Limb (tissue), 2 donors: ENCODE measurements at regions not wholly inside any gene's neighbourhood (a gene's known extent, or its start where the extent isn't known, plus 50 kb on each side); places are given as distances from the start of the nearest gene placed in this dataset.
"Not testable (repeated sequence)": the region's sequence is repeated elsewhere in the genome, so short reads cannot be mapped to it uniquely, and the experiment has no call there.

Experiments
- DNase-seq, 2 donors: peaks; one replicate each; pipeline ENCODE4 v3.0.0-alpha.2; 2016; ENCODE audit errors: extremely low spot score in 2 of 2

- no peak for DNase-seq
These were observed 1030.4 kb downstream of the TMEM121 start for GRCh38 chr14:106556665-106557289.

- no peak for DNase-seq
These were observed 1036.1 kb downstream of the TMEM121 start for GRCh38 chr14:106562451-106562850.

- no peak for DNase-seq
These were observed 1037.8 kb downstream of the TMEM121 start for GRCh38 chr14:106564058-106564643.

- no peak for DNase-seq
These were observed 1052.1 kb downstream of the TMEM121 start for GRCh38 chr14:106578481-106578880.

- DNase-seq = no peak
These were observed 1052.7 kb downstream of the TMEM121 start for GRCh38 chr14:106579084-106579483.

- DNase-seq = no peak
These were observed 1059.3 kb downstream of the TMEM121 start for GRCh38 chr14:106585692-106586091.

GRCh38 chr14:106586098-106586704, 1059.8 kb downstream of the TMEM121 start:
- no peak for DNase-seq

GRCh38 chr14:106591539-106591938, 1065.2 kb downstream of the TMEM121 start:
- not testable (repeated sequence) for DNase-seq

GRCh38 chr14:106592115-106592852, 1065.9 kb downstream of the TMEM121 start:
- DNase-seq = not testable (repeated sequence)

- no peak for DNase-seq
These were observed 1072.8 kb downstream of the TMEM121 start for GRCh38 chr14:106599209-106599608.

GRCh38 chr14:106605548-106606448, 1079.4 kb downstream of the TMEM121 start:
- DNase-seq = no peak

- no peak for DNase-seq
These were observed 1080.6 kb downstream of the TMEM121 start for GRCh38 chr14:106606936-106607335.

GRCh38 chr14:106610691-106611090, 1084.3 kb downstream of the TMEM121 start:
- no peak for DNase-seq

GRCh38 chr14:106613256-106613655, 1086.9 kb downstream of the TMEM121 start:
- no peak for DNase-seq

- not testable (repeated sequence) for DNase-seq
These were observed 1092.1 kb downstream of the TMEM121 start for GRCh38 chr14:106618471-106618951.

GRCh38 chr14:106619606-106620005, 1093.2 kb downstream of the TMEM121 start:
- DNase-seq = no peak

GRCh38 chr14:106620368-106620767, 1094.0 kb downstream of the TMEM121 start:
- no peak for DNase-seq

GRCh38 chr14:106622200-106622745, 1095.9 kb downstream of the TMEM121 start:
- DNase-seq = no peak

GRCh38 chr14:106625186-106625585, 1098.8 kb downstream of the TMEM121 start:
- DNase-seq = no peak

- DNase-seq = not testable (repeated sequence)
These were observed 1100.1 kb downstream of the TMEM121 start for GRCh38 chr14:106626469-106626868.
